Suprapubic skin (tissue), 3 donors: ENCODE measurements at regions not wholly inside any gene's neighbourhood (a gene's known extent, or its start where the extent isn't known, plus 50 kb on each side); places are given as distances from the start of the nearest gene placed in this dataset.
"Not testable (repeated sequence)": the region's sequence is repeated elsewhere in the genome, so short reads cannot be mapped to it uniquely, and the experiment has no call there.

Experiments
- POLR2AphosphoS5 ChIP-seq, 3 donors: sonication (generic); formaldehyde crosslinking; IDR thresholded peaks; one replicate each; pipeline ENCODE4 v1.6.1; 2017; ENCODE audit warnings: antibody characterized with exemption in 3 of 3
- TF ChIP-seq, protein P1 (sequence below), 2 donors: fragments of 200-600 bp in 1 of 2; fragments of 450-650 bp in 1 of 2; sonication (generic) in 1 of 2; IDR thresholded peaks; one replicate each; pipeline ENCODE4 v1.5.1; 2016 to 2019; ENCODE audit warnings: antibody characterized with exemption in 2 of 2, mild to moderate bottlenecking in 1 of 2, moderate library complexity in 1 of 2

DNA sequence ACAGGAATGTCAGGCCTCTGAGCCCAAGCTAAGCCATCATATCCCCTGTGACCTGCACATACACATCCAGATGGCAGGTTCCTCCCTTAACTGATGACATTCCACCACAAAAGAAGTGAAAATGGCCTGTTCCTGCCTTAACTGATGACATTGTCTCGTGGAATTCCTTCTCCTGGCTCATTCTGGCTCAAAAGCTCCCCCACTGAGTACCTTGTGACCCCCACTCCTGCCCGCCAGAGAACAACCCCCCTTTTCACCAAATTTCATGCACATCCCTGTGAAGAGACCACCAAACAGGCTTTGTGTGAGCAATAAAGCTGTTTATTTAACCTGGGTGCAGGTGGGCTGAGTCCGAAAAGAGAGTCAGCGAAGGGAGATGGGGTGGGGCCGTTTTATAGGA is 447.4 kb downstream of the FGF13 start:
- TF ChIP-seq, protein P1, sequence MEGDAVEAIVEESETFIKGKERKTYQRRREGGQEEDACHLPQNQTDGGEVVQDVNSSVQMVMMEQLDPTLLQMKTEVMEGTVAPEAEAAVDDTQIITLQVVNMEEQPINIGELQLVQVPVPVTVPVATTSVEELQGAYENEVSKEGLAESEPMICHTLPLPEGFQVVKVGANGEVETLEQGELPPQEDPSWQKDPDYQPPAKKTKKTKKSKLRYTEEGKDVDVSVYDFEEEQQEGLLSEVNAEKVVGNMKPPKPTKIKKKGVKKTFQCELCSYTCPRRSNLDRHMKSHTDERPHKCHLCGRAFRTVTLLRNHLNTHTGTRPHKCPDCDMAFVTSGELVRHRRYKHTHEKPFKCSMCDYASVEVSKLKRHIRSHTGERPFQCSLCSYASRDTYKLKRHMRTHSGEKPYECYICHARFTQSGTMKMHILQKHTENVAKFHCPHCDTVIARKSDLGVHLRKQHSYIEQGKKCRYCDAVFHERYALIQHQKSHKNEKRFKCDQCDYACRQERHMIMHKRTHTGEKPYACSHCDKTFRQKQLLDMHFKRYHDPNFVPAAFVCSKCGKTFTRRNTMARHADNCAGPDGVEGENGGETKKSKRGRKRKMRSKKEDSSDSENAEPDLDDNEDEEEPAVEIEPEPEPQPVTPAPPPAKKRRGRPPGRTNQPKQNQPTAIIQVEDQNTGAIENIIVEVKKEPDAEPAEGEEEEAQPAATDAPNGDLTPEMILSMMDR (IDR thresholded peaks at IDR 0.05): not testable (repeated sequence)
- not testable (repeated sequence) for TF ChIP-seq POLR2AphosphoS5 (IDR thresholded peaks at IDR 0.05)
